Natural killer cell (primary cell): ENCODE measurements at regions not wholly inside any gene's neighbourhood (a gene's known extent, or its start where the extent isn't known, plus 50 kb on each side); places are given as distances from the start of the nearest gene placed in this dataset.

Experiments used
- ATAC-seq, 3 donors: fragments of 150-1000 bp in 2 of 3; fragments of 200-7000 bp in 1 of 3; cut with Tn5 transposase; 1 replicate in 1 of 3; 2 replicates in 2 of 3; pipeline ENCODE4 v1.10.0; 2021; ENCODE audit warnings: mild to moderate bottlenecking in 2 of 3, moderate library complexity in 2 of 3
- DNase-seq, 2 donors: peaks; one replicate each; pipeline versions ENCODE4 v3.0.0 to v3.0.0-alpha.2; 2013 to 2021; ENCODE audit warnings: mixed read lengths in 1 of 2
- H3K27ac ChIP-seq: one replicate; pipeline ENCODE4 v1.5.1; 2013; ENCODE audit warnings: mild to moderate bottlenecking, low read length
- H3K27me3 ChIP-seq: one replicate; pipeline ENCODE4 v1.6.1; 2013; ENCODE audit warnings: low read length; ENCODE audit not compliant: control insufficient read depth, insufficient read depth
- H3K36me3 ChIP-seq: one replicate; pipeline ENCODE4 v1.6.1; 2013; ENCODE audit warnings: low read length; ENCODE audit not compliant: control insufficient read depth, insufficient read depth
- H3K4me1 ChIP-seq: one replicate; pipeline ENCODE4 v1.6.1; 2013; ENCODE audit warnings: low read length; ENCODE audit not compliant: control insufficient read depth, insufficient read depth
- H3K4me3 ChIP-seq: one replicate; pipeline ENCODE4 v1.5.1; 2013; ENCODE audit warnings: low read length
- H3K9me3 ChIP-seq: one replicate; pipeline ENCODE4 v1.6.1; 2013; ENCODE audit warnings: low read length; ENCODE audit not compliant: control insufficient read depth, insufficient read depth
- H3K27ac Mint-ChIP-seq, 2 donors: one replicate each; pipeline ENCODE4 v1.8.0; 2022; ENCODE audit warnings: mild to moderate bottlenecking in 2 of 2, mixed read lengths in 2 of 2, moderate library complexity in 1 of 2
- H3K27me3 Mint-ChIP-seq, 2 donors: one replicate each; pipeline ENCODE4 v1.8.0; 2022; ENCODE audit warnings: low read depth in 2 of 2, mixed read lengths in 2 of 2
- H3K36me3 Mint-ChIP-seq: one replicate; pipeline ENCODE4 v1.8.0; 2022; ENCODE audit warnings: mixed read lengths
- H3K4me1 Mint-ChIP-seq, 2 donors: one replicate each; pipeline ENCODE4 v1.8.0; 2022; ENCODE audit warnings: mixed read lengths in 2 of 2
- H3K4me3 Mint-ChIP-seq: one replicate; pipeline ENCODE4 v1.8.0; 2022; ENCODE audit warnings: mild to moderate bottlenecking, moderate library complexity, mixed read lengths
- H3K9me3 Mint-ChIP-seq, 2 donors: one replicate each; pipeline ENCODE4 v1.8.0; 2022; ENCODE audit warnings: mixed read lengths in 2 of 2
- CTCF ChIP-seq: fragments of 200-600 bp; IDR thresholded peaks from one replicate; pipeline ENCODE4 v1.8.0; 2022; ENCODE audit warnings: antibody characterized with exemption
- WGBS: methylation state at CpG from one replicate; pipeline ENCODE4 v1.1.7; 2013; ENCODE audit warnings: missing lambda C conversion rate; ENCODE audit not compliant: insufficient coverage; 5-methylcytosine and 5-hydroxymethylcytosine counted together
- intact Hi-C: fragments of 100-400 bp; cut with micrococcal nuclease; formaldehyde crosslinking; loops from one replicate; pipeline ENCODE4 v1.14.2; 2022

GRCh38 chr6:12586721-12587480 lies 129.7 kb upstream of the PHACTR1 start:
- H3K36me3 Mint-ChIP-seq: no peaks in the 10 kb centered on the region
- no peaks in the 10 kb centered on the region for H3K9me3 ChIP-seq
- H3K4me1 Mint-ChIP-seq: no peaks in the 10 kb centered on the region
- no peak for TF ChIP-seq CTCF
- no peaks in the 10 kb centered on the region for H3K27me3 Mint-ChIP-seq
- intact Hi-C loops: no loop called here
- ATAC-seq (no peak), DNase-seq (no peak)
- 65% methylated on average over 9 of the region's 9 CpGs for WGBS
- no peak overlapping the region for H3K27ac ChIP-seq
- H3K9me3 Mint-ChIP-seq: no peaks in the 10 kb centered on the region
- no peak overlapping the region for H3K27ac Mint-ChIP-seq
- no peak overlapping the region for H3K4me3 ChIP-seq
- no peak overlapping the region for H3K4me3 Mint-ChIP-seq
- H3K36me3 ChIP-seq: no peaks in the 10 kb centered on the region
- no peaks in the 10 kb centered on the region for H3K27me3 ChIP-seq
- no peaks in the 10 kb centered on the region for H3K4me1 ChIP-seq

GRCh38 chr6:12590901-12591300 lies 125.7 kb upstream of the PHACTR1 start:
- Histone ChIP-seq H3K4me1 (no peaks in the 10 kb centered on the region), H3K9me3 (no peaks in the 10 kb centered on the region), H3K27ac (no peak overlapping the region), H3K4me3 (no peak overlapping the region), H3K27me3 (no peaks in the 10 kb centered on the region), H3K36me3 (no peaks in the 10 kb centered on the region)
- Mint-ChIP-seq H3K27me3 (no peaks in the 10 kb centered on the region), H3K36me3 (no peaks in the 10 kb centered on the region), H3K27ac (no peak overlapping the region), H3K9me3 (no peaks in the 10 kb centered on the region), H3K4me1 (no peaks in the 10 kb centered on the region), H3K4me3 (no peak overlapping the region)
- ATAC-seq: no peak
- no peak for TF ChIP-seq CTCF
- intact Hi-C loops: no loop called here
- no peak for DNase-seq
- WGBS: 82% methylated on average over 2 of the region's 2 CpGs

GRCh38 chr6:12592634-12593033 lies 123.9 kb upstream of the PHACTR1 start:
- no peak for ATAC-seq
- no peak for DNase-seq
- Histone ChIP-seq H3K4me3 (no peak overlapping the region), H3K27ac (no peak overlapping the region), H3K36me3 (no peaks in the 10 kb centered on the region), H3K27me3 (no peaks in the 10 kb centered on the region), H3K4me1 (no peaks in the 10 kb centered on the region), H3K9me3 (no peaks in the 10 kb centered on the region)
- H3K4me3 Mint-ChIP-seq: no peak overlapping the region
- WGBS: 82% methylated on average over 4 of the region's 4 CpGs
- no peaks in the 10 kb centered on the region for H3K36me3 Mint-ChIP-seq
- TF ChIP-seq CTCF: no peak
- no peaks in the 10 kb centered on the region for H3K4me1 Mint-ChIP-seq
- no peak overlapping the region for H3K27ac Mint-ChIP-seq
- H3K9me3 Mint-ChIP-seq: no peaks in the 10 kb centered on the region
- intact Hi-C loops: no loop called here
- H3K27me3 Mint-ChIP-seq: no peaks in the 10 kb centered on the region
